Hepatic stellate cell (primary cell): ENCODE measurements at regions not wholly inside any gene's neighbourhood (a gene's known extent, or its start where the extent isn't known, plus 50 kb on each side); places are given as distances from the start of the nearest gene placed in this dataset.

ENCODE experiments used
- DNase-seq: peaks from one replicate; pipeline ENCODE4 v3.0.0; 2011; ENCODE audit warnings: low spot score

GRCh38 chr6:56346958-56347357, 99.6 kb upstream of the COL21A1 start:
- DNase-seq: no peak

GRCh38 chr6:56345376-56345995, 98.1 kb upstream of the COL21A1 start:
- DNase-seq: no peak

- DNase-seq: no peak
These were observed 95.9 kb upstream of the COL21A1 start for GRCh38 chr6:56343295-56343694.

GRCh38 chr6:56339524-56339923, 92.1 kb upstream of the COL21A1 start:
- no peak for DNase-seq

- DNase-seq: no peak
These were observed 88.3 kb upstream of the COL21A1 start for GRCh38 chr6:56335726-56336125.

GRCh38 chr6:56334937-56335336, 87.6 kb upstream of the COL21A1 start:
- DNase-seq: no peak

- DNase-seq: no peak
These were observed 82.1 kb upstream of the COL21A1 start for GRCh38 chr6:56329271-56330050.

GRCh38 chr6:56328728-56329090, 81.3 kb upstream of the COL21A1 start:
- no peak for DNase-seq

GRCh38 chr6:56327946-56328727, 80.8 kb upstream of the COL21A1 start:
- DNase-seq: no peak

- DNase-seq: no peak
These were observed 77.0 kb upstream of the COL21A1 start for GRCh38 chr6:56324396-56324795.

- no peak for DNase-seq
These were observed 71.5 kb upstream of the COL21A1 start for GRCh38 chr6:56318851-56319250.

GRCh38 chr6:56314683-56315523, 67.5 kb upstream of the COL21A1 start:
- DNase-seq: no peak

GRCh38 chr6:56311533-56312448, 64.4 kb upstream of the COL21A1 start:
- DNase-seq: no peak

GRCh38 chr6:56311061-56311460, 63.7 kb upstream of the COL21A1 start:
- DNase-seq: no peak

GRCh38 chr6:56310241-56310640, 62.9 kb upstream of the COL21A1 start:
- no peak for DNase-seq

GRCh38 chr6:56299916-56300315, 52.5 kb upstream of the COL21A1 start:
- no peak for DNase-seq

- no peak for DNase-seq
These were observed 49.9 kb upstream of the COL21A1 start for GRCh38 chr6:56297022-56297989.
